Non-pigmented ciliary epithelial cell (primary cell): ENCODE measurements at regions not wholly inside any gene's neighbourhood (a gene's known extent, or its start where the extent isn't known, plus 50 kb on each side); places are given as distances from the start of the nearest gene placed in this dataset.

ENCODE experiments used
- DNase-seq: peaks from one replicate; pipeline ENCODE4 v3.0.0-alpha.2; 2010; ENCODE audit warnings: low read depth

- no peak for DNase-seq
Observed at GRCh38 chr17:5820721-5821456, 236.6 kb upstream of the NLRP1 start.

DNA sequence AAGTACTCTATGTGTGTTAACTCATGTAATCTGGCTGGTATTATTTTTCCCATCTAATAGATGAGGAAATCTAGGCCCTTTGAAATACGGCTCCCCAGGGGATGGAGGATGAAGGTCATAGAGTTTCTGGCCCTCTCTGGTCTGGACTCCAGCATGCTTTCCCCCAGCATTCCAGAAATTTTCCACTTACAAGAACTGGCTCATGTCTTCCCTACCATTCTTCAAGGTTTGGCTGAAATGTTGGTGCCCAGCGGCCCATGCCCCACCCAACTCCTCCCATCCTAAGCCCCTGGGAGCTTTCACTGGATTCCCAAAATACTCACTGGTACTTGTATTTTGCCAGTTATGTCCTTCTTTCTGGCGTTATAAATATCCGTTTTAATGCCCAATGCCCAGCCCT is 237.5 kb upstream of the NLRP1 start:
- no peak for DNase-seq

GRCh38 chr17:5822281-5823060 is 238.2 kb upstream of the NLRP1 start:
- no peak for DNase-seq

DNA sequence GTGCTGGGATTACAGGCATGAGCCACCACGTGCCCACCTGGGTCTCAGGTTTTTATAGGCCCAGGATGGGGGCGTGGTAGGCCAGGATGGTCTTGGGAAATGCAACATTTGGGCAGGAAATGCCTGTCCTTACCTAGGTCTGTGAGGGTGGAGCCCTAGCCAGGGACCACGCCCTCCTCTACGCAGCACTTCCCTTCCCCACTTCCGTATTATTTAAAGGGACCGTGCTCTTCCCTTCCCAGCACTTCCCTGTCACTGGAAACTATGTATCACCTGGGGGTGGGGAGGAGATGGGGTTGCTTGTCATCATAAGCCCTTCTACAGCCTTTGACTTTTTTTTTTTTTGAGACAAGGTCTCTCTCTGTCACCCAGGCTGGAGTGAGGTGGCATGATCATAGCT is 238.9 kb upstream of the NLRP1 start:
- no peak for DNase-seq

DNA sequence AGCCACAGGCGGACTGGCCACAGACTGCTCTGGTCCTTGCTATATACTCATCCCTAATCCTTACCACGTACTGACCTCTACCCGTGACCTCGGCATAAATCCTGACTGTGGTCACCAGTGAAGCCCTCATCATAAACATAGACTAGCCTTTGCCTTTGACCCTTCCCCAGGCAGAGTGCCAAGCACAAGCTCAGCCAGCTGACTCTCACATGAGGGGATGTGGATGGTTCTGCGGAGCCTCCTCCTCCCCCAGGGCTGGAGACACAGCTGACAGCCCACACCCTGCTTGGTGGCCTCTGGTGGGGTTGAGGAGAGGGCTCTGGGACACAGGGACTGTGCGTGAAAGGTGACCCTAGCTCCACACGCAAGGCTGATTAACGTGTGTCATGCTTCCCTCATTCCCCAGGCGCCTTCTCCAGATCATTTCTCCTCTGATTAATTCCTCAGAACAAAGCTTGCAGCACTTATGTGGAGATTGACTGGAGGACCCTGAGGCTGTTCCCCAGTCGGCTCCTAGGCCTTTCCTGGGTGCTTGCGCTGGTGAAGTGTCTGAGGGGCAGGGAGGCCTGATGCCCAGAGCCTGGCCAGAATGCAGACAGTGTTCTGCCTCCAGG is 241.5 kb upstream of the NLRP1 start:
- DNase-seq, result no peak

GRCh38 chr17:5826384-5826783 is 242.1 kb upstream of the NLRP1 start:
- no peak for DNase-seq

GRCh38 chr17:5830921-5831320 is 239.3 kb upstream of the WSCD1 start:
- no peak for DNase-seq

DNA sequence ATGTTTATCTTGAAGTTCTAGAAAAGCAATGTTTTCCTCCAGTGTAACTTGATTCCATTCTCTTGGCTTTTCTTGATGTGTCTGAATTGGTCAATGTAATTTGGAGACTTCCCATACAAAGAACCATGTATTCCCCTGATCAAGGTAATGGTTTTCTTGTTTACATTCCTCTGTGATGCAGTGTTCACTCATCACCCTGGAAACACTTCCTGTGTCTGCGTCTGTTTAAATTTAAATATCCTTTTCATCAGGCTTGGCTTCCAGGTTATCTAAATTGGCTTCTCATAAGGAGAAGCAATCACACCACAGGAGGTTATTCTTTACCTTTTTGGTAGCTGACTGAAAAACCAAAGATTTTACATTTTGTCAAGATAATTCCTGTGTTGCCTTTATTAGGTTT is 237.3 kb upstream of the WSCD1 start:
- peak; percentile 40 for DNase-seq

GRCh38 chr17:5837055-5837491 is 233.1 kb upstream of the WSCD1 start:
- DNase-seq, result peak; percentile 22

- no peak for DNase-seq
Observed at GRCh38 chr17:5838661-5839300, 231.4 kb upstream of the WSCD1 start.

- no peak for DNase-seq
Observed at GRCh38 chr17:5840811-5841446, 229.2 kb upstream of the WSCD1 start.

- DNase-seq, result no peak
Observed at GRCh38 chr17:5841862-5842261, 228.3 kb upstream of the WSCD1 start.

DNA sequence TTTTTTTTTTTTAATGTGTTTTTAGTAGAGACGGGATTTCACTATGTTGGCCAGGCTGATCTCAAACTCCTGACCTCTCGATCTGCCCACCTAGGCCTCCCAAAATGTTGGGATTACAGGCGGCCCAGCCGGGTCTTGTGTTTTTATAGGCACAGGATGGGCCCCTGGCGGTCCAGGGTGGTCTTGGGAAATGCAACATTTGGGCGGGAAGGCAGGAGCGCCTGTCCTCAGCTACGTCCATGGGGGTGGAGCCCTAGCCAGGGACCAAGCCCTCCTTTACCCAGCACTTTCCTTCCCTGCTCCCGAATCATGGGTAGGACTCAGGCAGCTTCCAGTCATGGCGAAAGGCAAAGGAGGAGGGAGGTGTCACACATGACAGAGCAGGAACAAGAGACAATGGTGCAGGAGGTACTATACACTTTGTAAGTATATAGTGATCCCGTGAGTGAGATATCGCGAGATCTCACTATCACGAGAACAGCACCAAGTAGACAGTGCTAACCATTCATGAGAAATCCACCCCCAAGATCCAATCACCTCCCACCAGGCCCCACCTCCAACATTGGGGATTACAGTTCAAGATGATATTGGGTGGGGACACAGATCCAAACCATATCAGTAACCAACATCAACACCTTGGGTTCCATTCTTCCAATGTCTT is 226.7 kb upstream of the WSCD1 start:
- DNase-seq, result no peak

DNA sequence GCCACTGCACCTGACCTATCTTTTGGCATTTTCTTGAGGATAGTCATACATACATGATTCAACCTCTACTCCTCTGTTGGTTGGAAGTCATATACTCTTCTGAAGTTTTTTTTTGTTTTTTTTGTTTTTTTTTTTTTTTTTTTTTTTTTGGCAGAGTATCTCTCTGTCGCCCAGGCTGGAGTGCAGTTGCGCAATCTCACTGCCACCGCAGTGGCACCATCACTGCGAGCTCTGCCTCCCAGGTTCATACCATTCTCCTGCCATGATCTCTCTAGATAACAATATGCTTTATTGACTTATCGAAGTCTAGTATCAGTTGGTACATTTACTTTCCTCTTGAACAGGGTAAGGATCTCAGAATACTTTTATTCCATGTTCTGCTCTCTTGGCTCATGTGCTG is 224.2 kb upstream of the WSCD1 start:
- DNase-seq, result no peak

GRCh38 chr17:5854871-5855554 is 215.2 kb upstream of the WSCD1 start:
- no peak for DNase-seq

DNA sequence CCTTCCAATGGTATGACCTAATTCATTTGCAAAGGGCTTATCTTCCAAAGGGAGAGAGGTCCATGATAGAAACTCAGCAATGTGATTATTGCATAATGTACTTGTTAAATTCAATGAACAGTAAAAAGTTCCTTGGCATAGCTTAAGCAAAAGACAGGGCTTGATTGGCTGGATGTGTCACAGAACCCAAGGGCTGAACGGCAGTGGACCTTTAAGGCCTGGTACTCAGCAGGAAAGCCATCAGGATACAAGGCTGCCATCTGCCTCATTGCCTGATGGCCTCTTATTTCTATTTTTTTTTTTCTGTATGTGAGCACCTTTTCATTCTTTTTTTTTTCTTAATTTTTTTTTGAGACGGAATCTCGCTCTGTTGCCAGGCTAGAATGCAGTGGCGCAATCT is 208.9 kb upstream of the WSCD1 start:
- DNase-seq, result no peak

DNA sequence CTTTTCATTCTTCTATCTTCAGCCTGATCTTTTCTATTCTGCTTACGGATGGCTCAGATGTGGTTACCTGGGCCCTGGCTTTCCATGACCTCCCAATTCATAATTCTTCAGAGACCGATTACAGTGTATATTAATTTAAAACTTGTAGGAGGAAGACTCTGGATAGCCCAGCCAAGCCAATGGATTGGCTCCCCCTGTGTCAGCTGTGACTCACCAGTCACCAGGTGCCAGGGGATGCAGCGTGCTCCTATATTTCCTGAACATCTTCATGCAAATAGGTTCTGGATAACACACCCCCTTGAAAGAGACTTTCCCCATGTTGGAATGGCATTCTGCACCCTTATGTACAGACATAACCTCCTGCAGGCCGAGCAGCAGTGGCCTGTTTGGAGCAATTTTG is 208.3 kb upstream of the WSCD1 start:
- DNase-seq, result no peak

- no peak for DNase-seq
Observed at GRCh38 chr17:5862395-5862794, 207.8 kb upstream of the WSCD1 start.

- DNase-seq, result no peak
Observed at GRCh38 chr17:5864741-5865657, 205.2 kb upstream of the WSCD1 start.

DNA sequence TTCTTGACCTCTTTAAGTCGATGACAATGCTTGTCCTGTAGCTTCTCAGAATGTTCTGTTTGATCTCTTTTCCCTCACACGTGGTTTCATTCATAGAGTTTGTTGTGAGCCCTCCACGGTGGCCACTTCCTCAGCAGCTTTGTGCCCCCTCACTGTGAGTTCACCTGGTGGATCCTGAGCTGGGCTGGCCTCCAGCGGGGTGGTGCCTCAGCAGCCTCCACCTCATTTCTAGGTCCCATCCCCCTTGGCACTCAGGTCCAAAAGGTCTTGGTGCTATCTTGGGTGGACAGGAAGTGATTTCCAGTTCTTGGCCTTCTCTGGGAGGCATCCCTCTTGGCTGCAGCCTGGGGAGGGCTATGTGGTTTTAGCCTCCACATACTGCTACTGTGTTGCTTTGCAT is 203.2 kb upstream of the WSCD1 start:
- no peak for DNase-seq
